LNCaP clone FGC (cell line): ENCODE measurements at regions not wholly inside any gene's neighbourhood (a gene's known extent, or its start where the extent isn't known, plus 50 kb on each side); places are given as distances from the start of the nearest gene placed in this dataset.

Experiments used
- DNase-seq: peaks from one replicate; pipeline ENCODE4 v3.0.0-alpha.2; 2011; ENCODE audit warnings: low read depth
- H3K4me3 ChIP-seq: 2 replicates; pipeline ENCODE4 v1.5.1; 2011; ENCODE audit warnings: mild to moderate bottlenecking, low read depth, low read length, control low read depth
- TF ChIP-seq, protein P1 (sequence below): IDR thresholded peaks from 2 replicates; pipeline ENCODE4 v1.5.1; 2012; ENCODE audit warnings: mild to moderate bottlenecking; ENCODE audit not compliant: control insufficient read depth, insufficient read depth; ENCODE audit errors: extremely low read depth

GRCh38 chr15:97014001-97014400 lies 683.5 kb downstream of the NR2F2 start:
- no peak for DNase-seq
- TF ChIP-seq, protein P1, sequence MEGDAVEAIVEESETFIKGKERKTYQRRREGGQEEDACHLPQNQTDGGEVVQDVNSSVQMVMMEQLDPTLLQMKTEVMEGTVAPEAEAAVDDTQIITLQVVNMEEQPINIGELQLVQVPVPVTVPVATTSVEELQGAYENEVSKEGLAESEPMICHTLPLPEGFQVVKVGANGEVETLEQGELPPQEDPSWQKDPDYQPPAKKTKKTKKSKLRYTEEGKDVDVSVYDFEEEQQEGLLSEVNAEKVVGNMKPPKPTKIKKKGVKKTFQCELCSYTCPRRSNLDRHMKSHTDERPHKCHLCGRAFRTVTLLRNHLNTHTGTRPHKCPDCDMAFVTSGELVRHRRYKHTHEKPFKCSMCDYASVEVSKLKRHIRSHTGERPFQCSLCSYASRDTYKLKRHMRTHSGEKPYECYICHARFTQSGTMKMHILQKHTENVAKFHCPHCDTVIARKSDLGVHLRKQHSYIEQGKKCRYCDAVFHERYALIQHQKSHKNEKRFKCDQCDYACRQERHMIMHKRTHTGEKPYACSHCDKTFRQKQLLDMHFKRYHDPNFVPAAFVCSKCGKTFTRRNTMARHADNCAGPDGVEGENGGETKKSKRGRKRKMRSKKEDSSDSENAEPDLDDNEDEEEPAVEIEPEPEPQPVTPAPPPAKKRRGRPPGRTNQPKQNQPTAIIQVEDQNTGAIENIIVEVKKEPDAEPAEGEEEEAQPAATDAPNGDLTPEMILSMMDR: no peak
- H3K4me3 ChIP-seq: no peak overlapping the region

DNA sequence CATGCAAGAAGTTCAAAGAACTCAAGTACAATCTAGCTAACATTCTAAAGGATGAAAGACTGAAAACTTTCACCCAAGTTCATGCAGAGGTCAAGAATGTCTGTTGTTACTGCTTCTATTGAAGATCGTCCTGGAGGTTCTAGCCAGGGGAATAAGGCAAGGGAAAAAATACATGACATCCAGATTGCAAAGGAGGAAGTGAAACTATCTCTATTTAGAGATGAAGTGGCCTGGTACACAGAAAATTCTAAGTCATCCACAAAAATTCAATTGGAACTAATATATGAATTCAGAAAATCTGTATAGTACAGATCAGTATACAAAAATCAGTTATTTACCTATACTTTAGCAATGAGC lies 693.0 kb downstream of the NR2F2 start:
- H3K4me3 ChIP-seq: no peak overlapping the region
- TF ChIP-seq, protein P1: no peak
- DNase-seq: no peak

DNA sequence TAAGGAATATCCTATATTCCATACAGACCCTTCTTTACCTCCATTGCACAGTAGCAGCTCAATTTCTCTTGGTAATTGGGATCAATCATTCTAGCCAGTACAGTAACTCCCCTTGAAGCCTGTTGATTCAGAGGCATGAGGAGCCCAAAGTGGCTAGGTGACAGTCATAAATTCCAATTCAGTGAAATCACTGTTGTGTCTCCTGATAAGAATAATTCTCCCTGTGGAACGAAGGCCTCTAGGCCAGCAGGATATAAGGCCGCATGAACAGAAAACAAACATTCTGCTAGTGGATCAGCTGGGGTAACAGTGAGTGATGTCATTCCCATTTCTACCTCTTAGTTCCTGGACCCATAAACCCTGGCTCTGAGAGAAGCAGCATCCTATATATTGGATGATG lies 696.3 kb downstream of the NR2F2 start:
- TF ChIP-seq, protein P1: no peak
- DNase-seq: no peak
- no peak overlapping the region for H3K4me3 ChIP-seq

DNA sequence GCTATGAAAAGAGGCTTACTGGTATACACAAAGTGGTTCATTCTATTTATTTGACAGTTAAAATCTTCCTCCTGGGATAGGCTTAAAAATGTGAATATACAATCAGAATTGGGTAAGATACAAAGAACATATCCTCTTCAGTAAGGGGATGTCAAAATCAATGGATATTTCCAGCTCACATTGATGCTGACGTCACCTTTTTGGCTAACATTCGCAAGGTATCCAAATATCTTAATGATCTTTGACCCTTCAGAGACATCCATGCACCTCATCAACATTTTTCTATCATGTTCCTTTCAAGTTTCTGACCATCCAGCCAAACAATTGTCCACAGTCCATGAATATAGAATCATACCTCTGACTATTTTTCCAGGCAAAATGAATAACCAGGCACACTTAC lies 697.3 kb downstream of the NR2F2 start:
- H3K4me3 ChIP-seq: no peak overlapping the region
- no peak for DNase-seq
- TF ChIP-seq, protein P1: no peak

DNA sequence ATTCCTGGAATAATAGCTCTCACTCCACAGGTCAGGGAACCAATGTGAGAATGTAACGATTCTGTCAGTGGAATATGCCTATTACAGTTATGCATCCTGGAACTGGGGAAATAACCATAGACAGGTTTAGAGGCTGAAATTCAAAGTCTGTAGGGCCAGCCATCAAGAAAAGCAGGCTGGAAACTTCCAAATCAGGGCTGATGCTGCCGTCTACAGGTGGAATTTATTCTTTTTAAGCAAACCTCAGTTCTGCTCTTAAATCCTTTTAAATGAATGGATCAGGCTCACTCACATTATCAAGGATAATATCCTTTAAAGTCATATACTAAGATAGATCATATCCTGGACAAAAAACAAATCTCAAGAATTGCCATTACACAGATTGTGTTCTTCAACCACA lies 699.8 kb downstream of the NR2F2 start:
- no peak overlapping the region for H3K4me3 ChIP-seq
- DNase-seq: no peak
- TF ChIP-seq, protein P1: no peak

- DNase-seq: no peak
- no peak overlapping the region for H3K4me3 ChIP-seq
- TF ChIP-seq, protein P1: no peak
Observed at GRCh38 chr15:97036301-97036700, 705.8 kb downstream of the NR2F2 start.

DNA sequence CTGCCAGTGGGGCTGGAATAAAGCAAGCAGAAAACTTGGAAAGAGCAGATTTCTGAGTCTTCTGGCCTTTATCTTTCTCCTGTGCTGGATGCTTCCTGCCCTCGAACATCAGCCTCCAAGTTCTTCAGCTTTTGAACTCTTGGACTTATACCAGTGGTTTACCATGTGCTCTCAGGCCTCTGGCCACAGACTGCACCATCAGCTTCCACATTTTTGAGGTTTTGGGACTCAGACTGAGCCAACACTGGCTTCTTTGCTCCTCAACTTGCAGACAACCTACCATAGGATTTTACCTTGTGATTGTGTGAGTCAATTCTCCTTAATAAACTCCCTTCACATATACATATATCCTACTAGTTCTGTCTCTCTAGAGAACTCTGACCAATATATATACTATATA lies 706.6 kb downstream of the NR2F2 start:
- no peak overlapping the region for H3K4me3 ChIP-seq
- DNase-seq: no peak
- TF ChIP-seq, protein P1: no peak
